ENCODE measurements at regions not wholly inside any gene's neighbourhood (a gene's known extent, or its start where the extent isn't known, plus 50 kb on each side); places are given as distances from the start of the nearest gene placed in this dataset.

GRCh38 chr1:181863006-181863405 is 198.5 kb downstream of the ZNF648 start:
- Histone ChIP-seq H3F3A (ENCODE audit: insufficient read depth, low read length) (no peaks in the 10 kb centered on the region), H3K9me2 (replicated peaks; ENCODE audit: insufficient read depth, low read length) (no peaks in the 10 kb centered on the region), H3K27me3 (replicated peaks; ENCODE audit: insufficient read depth, low read length) (no peaks in the 10 kb centered on the region), H3K27ac (ENCODE audit: low read length) (no peak overlapping the region), H3K4me2 (ENCODE audit: low read depth, low read length) (no peak overlapping the region), H3K9me3 (replicated peaks; ENCODE audit: insufficient read depth, low read length) (no peaks in the 10 kb centered on the region), H3K36me3 (replicated peaks; ENCODE audit: insufficient read depth, low read length) (no peaks in the 10 kb centered on the region), H3K4me1 (ENCODE audit: low read length) (no peaks in the 10 kb centered on the region), H3K4me3 (ENCODE audit: low read length) (no peak overlapping the region), H2AFZ (ENCODE audit: low read length) (no peak overlapping the region), H3K79me2 (ENCODE audit: low read length) (no peaks in the 10 kb centered on the region), H4K20me1 (ENCODE audit: insufficient read depth, low read length) (no peaks in the 10 kb centered on the region), H3K9ac (ENCODE audit: low read length) (no peak overlapping the region)
- no peak for DNase-seq
- TF ChIP-seq CTCF (IDR thresholded peaks at IDR 0.05; ENCODE audit: low read length) (no peak), EZH2 (optimal IDR thresholded peaks at IDR 0.05; ENCODE audit: low read depth, low read length) (no peak), EZH2phosphoT487 (IDR thresholded peaks at IDR 0.05; ENCODE audit: low read length) (no peak)

- Histone ChIP-seq H4K20me1 (ENCODE audit: insufficient read depth, low read length) (no peaks in the 10 kb centered on the region), H3K27ac (ENCODE audit: low read length) (no peak overlapping the region), H3K27me3 (replicated peaks; ENCODE audit: insufficient read depth, low read length) (no peaks in the 10 kb centered on the region), H3K9ac (ENCODE audit: low read length) (no peak overlapping the region), H3K79me2 (ENCODE audit: low read length) (no peaks in the 10 kb centered on the region), H3F3A (ENCODE audit: insufficient read depth, low read length) (no peaks in the 10 kb centered on the region), H3K4me2 (ENCODE audit: low read depth, low read length) (no peak overlapping the region), H3K36me3 (replicated peaks; ENCODE audit: insufficient read depth, low read length) (no peaks in the 10 kb centered on the region), H3K9me3 (replicated peaks; ENCODE audit: insufficient read depth, low read length) (no peaks in the 10 kb centered on the region), H3K4me3 (ENCODE audit: low read length) (no peak overlapping the region), H3K4me1 (ENCODE audit: low read length) (no peaks in the 10 kb centered on the region), H3K9me2 (replicated peaks; ENCODE audit: insufficient read depth, low read length) (no peaks in the 10 kb centered on the region), H2AFZ (ENCODE audit: low read length) (no peak overlapping the region)
- no peak for DNase-seq
- TF ChIP-seq CTCF (IDR thresholded peaks at IDR 0.05; ENCODE audit: low read length) (no peak), EZH2 (optimal IDR thresholded peaks at IDR 0.05; ENCODE audit: low read depth, low read length) (no peak), EZH2phosphoT487 (IDR thresholded peaks at IDR 0.05; ENCODE audit: low read length) (no peak)
Observed at GRCh38 chr1:181858135-181858534, 203.4 kb downstream of the ZNF648 start.

Data from MM.1S (cell line).